Neural progenitor cell (in vitro differentiated cells): ENCODE measurements at regions not wholly inside any gene's neighbourhood (a gene's known extent, or its start where the extent isn't known, plus 50 kb on each side); places are given as distances from the start of the nearest gene placed in this dataset.

Experiments
- DNase-seq: peaks from one replicate; pipeline ENCODE4 v3.0.0-alpha.2; 2016; ENCODE audit warnings: low spot score
- H2AFZ ChIP-seq: fragments of 200-600 bp; sonication (generic); replicated peaks from 2 replicates; pipeline ENCODE4 v1.6.1; 2016; ENCODE audit warnings: antibody characterized with exemption
- H3F3A ChIP-seq: fragments of 200-600 bp; sonication (generic); 2 replicates; pipeline ENCODE4 v1.6.1; 2016; ENCODE audit warnings: antibody characterized with exemption, low read depth
- H3K27ac ChIP-seq: fragments of 200-600 bp; sonication (generic); 2 replicates; pipeline ENCODE4 v1.5.1; 2016; ENCODE audit warnings: mild to moderate bottlenecking
- H3K27me3 ChIP-seq: fragments of 200-600 bp; sonication (generic); 2 replicates; pipeline ENCODE4 v1.6.1; 2016; ENCODE audit warnings: mild to moderate bottlenecking, moderate library complexity
- H3K36me3 ChIP-seq: fragments of 200-600 bp; sonication (generic); 2 replicates; pipeline ENCODE4 v1.5.1; 2016
- H3K4me1 ChIP-seq: fragments of 200-600 bp; sonication (generic); 2 replicates; pipeline ENCODE4 v1.6.1; 2016; ENCODE audit warnings: mixed run types
- H3K4me2 ChIP-seq: fragments of 200-600 bp; sonication (generic); 2 replicates; pipeline ENCODE4 v1.6.1; 2016
- H3K4me3 ChIP-seq: fragments of 200-600 bp; sonication (generic); 2 replicates; pipeline ENCODE4 v1.5.1; 2016
- H3K79me2 ChIP-seq: fragments of 200-600 bp; sonication (generic); 2 replicates; pipeline ENCODE4 v1.6.1; 2016; ENCODE audit warnings: low read depth
- H3K9ac ChIP-seq: fragments of 200-600 bp; sonication (generic); 2 replicates; pipeline ENCODE4 v1.6.1; 2016
- H3K9me3 ChIP-seq: fragments of 200-600 bp; sonication (generic); 2 replicates; pipeline ENCODE4 v1.5.1; 2016; ENCODE audit warnings: low read depth
- H4K20me1 ChIP-seq: fragments of 200-600 bp; sonication (generic); 2 replicates; pipeline ENCODE4 v1.6.1; 2016; ENCODE audit warnings: low read depth
- H3K27ac Mint-ChIP-seq: 3 replicates; pipeline ENCODE4 v1.8.0; 2021; ENCODE audit warnings: mixed read lengths
- H3K27me3 Mint-ChIP-seq: 2 replicates; pipeline ENCODE4 v1.8.0; 2022; ENCODE audit warnings: low read depth, mild to moderate bottlenecking, inconsistent platforms, moderate library complexity, mixed read lengths; ENCODE audit not compliant: insufficient read depth
- H3K36me3 Mint-ChIP-seq: 3 replicates; pipeline ENCODE4 v1.8.0; 2021; ENCODE audit warnings: mixed read lengths
- H3K4me1 Mint-ChIP-seq: 3 replicates; pipeline ENCODE4 v1.8.0; 2021; ENCODE audit warnings: mixed read lengths
- H3K4me3 Mint-ChIP-seq: 3 replicates; pipeline ENCODE4 v1.8.0; 2021; ENCODE audit warnings: mild to moderate bottlenecking, moderate library complexity, mixed read lengths
- H3K9me3 Mint-ChIP-seq: 3 replicates; pipeline ENCODE4 v1.8.0; 2020; ENCODE audit warnings: mixed read lengths
- CTCF ChIP-seq: fragments of 200-600 bp; sonication (generic); IDR thresholded peaks from 2 replicates; pipeline ENCODE4 v1.5.1; 2017; ENCODE audit warnings: antibody characterized with exemption, mild to moderate bottlenecking
- EZH2 ChIP-seq: fragments of 200-600 bp; sonication (generic); IDR thresholded peaks from 2 replicates; pipeline ENCODE4 v1.6.1; 2017; ENCODE audit warnings: antibody characterized with exemption, mild to moderate bottlenecking, moderate library complexity
- EZH2phosphoT487 ChIP-seq: fragments of 200-600 bp; sonication (generic); IDR thresholded peaks from 2 replicates; pipeline ENCODE4 v1.6.1; 2017; ENCODE audit warnings: antibody characterized with exemption

- no peaks in the 10 kb centered on the region for H3K79me2 ChIP-seq
- Mint-ChIP-seq H3K9me3 (peaks cover 19% of the 10 kb centered on the region), H3K4me3 (no peak overlapping the region), H3K4me1 (no peaks in the 10 kb centered on the region), H3K36me3 (no peaks in the 10 kb centered on the region), H3K27me3 (no peaks in the 10 kb centered on the region), H3K27ac (no peak overlapping the region)
- TF ChIP-seq EZH2 (no peak), EZH2phosphoT487 (no peak), CTCF (no peak)
- H3K27me3 ChIP-seq, result no peaks in the 10 kb centered on the region
- H3K27ac ChIP-seq, result no peak overlapping the region
- H2AFZ ChIP-seq, result no peak overlapping the region
- H3K4me1 ChIP-seq, result no peaks in the 10 kb centered on the region
- H3K36me3 ChIP-seq, result no peaks in the 10 kb centered on the region
- no peak overlapping the region for H3K4me3 ChIP-seq
- no peak for DNase-seq
- H3K9ac ChIP-seq, result no peak overlapping the region
- no peaks in the 10 kb centered on the region for H3F3A ChIP-seq
- H3K4me2 ChIP-seq, result no peak overlapping the region
- no peaks in the 10 kb centered on the region for H3K9me3 ChIP-seq
- H4K20me1 ChIP-seq, result no peaks in the 10 kb centered on the region
Observed at GRCh38 chr13:29987340-29987739, 136.9 kb upstream of the UBL3 start.

- no peak overlapping the region for H2AFZ ChIP-seq
- TF ChIP-seq EZH2 (no peak), EZH2phosphoT487 (no peak), CTCF (no peak)
- Mint-ChIP-seq H3K27me3 (no peaks in the 10 kb centered on the region), H3K4me3 (no peak overlapping the region), H3K9me3 (peaks cover 7% of the 10 kb centered on the region), H3K36me3 (no peaks in the 10 kb centered on the region), H3K4me1 (no peaks in the 10 kb centered on the region), H3K27ac (no peak overlapping the region)
- no peak overlapping the region for H3K4me3 ChIP-seq
- H4K20me1 ChIP-seq, result no peaks in the 10 kb centered on the region
- H3K79me2 ChIP-seq, result no peaks in the 10 kb centered on the region
- H3K27me3 ChIP-seq, result no peaks in the 10 kb centered on the region
- no peak overlapping the region for H3K4me2 ChIP-seq
- H3K4me1 ChIP-seq, result no peaks in the 10 kb centered on the region
- H3F3A ChIP-seq, result no peaks in the 10 kb centered on the region
- H3K27ac ChIP-seq, result no peak overlapping the region
- no peak overlapping the region for H3K9ac ChIP-seq
- no peaks in the 10 kb centered on the region for H3K36me3 ChIP-seq
- no peaks in the 10 kb centered on the region for H3K9me3 ChIP-seq
- DNase-seq, result no peak
Observed at GRCh38 chr13:29980339-29980738, 129.9 kb upstream of the UBL3 start.

- Mint-ChIP-seq H3K4me1 (no peaks in the 10 kb centered on the region), H3K27me3 (no peaks in the 10 kb centered on the region), H3K36me3 (no peaks in the 10 kb centered on the region), H3K27ac (no peak overlapping the region), H3K9me3 (peaks cover 7% of the 10 kb centered on the region), H3K4me3 (no peak overlapping the region)
- Histone ChIP-seq H3K4me2 (no peak overlapping the region), H3K27me3 (no peaks in the 10 kb centered on the region), H3K9ac (no peak overlapping the region), H3K4me1 (no peaks in the 10 kb centered on the region), H3K9me3 (no peaks in the 10 kb centered on the region), H3K27ac (no peak overlapping the region), H3K36me3 (no peaks in the 10 kb centered on the region), H3K4me3 (no peak overlapping the region), H3K79me2 (no peaks in the 10 kb centered on the region), H2AFZ (no peak overlapping the region), H3F3A (no peaks in the 10 kb centered on the region), H4K20me1 (no peaks in the 10 kb centered on the region)
- no peak for DNase-seq
- TF ChIP-seq EZH2, result no peak
Observed at GRCh38 chr13:29978211-29978610, 127.8 kb upstream of the UBL3 start.

GRCh38 chr13:29977476-29978120 is 127.2 kb upstream of the UBL3 start:
- Histone ChIP-seq H3K79me2 (no peaks in the 10 kb centered on the region), H3K36me3 (no peaks in the 10 kb centered on the region), H3K4me1 (no peaks in the 10 kb centered on the region), H3K4me2 (no peak overlapping the region), H3K9ac (no peak overlapping the region), H3K27me3 (no peaks in the 10 kb centered on the region), H4K20me1 (no peaks in the 10 kb centered on the region), H3K4me3 (no peak overlapping the region), H3K9me3 (no peaks in the 10 kb centered on the region), H3F3A (no peaks in the 10 kb centered on the region), H3K27ac (no peak overlapping the region), H2AFZ (no peak overlapping the region)
- Mint-ChIP-seq H3K36me3 (no peaks in the 10 kb centered on the region), H3K27me3 (no peaks in the 10 kb centered on the region), H3K27ac (no peak overlapping the region), H3K9me3 (peaks cover 5% of the 10 kb centered on the region), H3K4me3 (no peak overlapping the region), H3K4me1 (no peaks in the 10 kb centered on the region)
- TF ChIP-seq CTCF (no peak), EZH2 (no peak), EZH2phosphoT487 (no peak)
- DNase-seq, result no peak
